ENCODE measurements at regions not wholly inside any gene's neighbourhood (a gene's known extent, or its start where the extent isn't known, plus 50 kb on each side); places are given as distances from the start of the nearest gene placed in this dataset.
"Not testable (repeated sequence)": the region's sequence is repeated elsewhere in the genome, so short reads cannot be mapped to it uniquely, and the experiment has no call there.

GRCh38 chr12:111271674-111272418 lies 97.0 kb downstream of the PHETA1 start:
- no peak for DNase-seq

DNA sequence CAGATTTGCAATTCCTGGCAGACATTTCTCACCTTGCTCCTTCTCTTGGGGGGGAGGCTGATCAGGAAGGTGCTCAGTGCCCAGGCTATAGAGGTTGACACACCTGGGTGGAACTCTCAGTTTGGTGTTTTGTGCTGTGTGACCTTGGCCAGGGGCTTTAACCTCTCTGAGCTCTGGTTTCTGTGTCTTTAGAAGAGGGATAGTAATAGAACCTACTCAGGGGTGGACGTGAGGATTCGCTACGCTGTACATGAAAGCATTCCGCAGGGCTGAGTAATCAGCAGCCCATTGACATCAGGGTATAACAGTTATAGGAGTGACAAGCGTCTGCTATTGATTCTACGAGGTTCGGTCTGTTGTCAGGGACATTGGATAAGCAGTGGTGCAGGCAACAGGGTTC lies 98.1 kb downstream of the PHETA1 start:
- no peak for DNase-seq

DNA sequence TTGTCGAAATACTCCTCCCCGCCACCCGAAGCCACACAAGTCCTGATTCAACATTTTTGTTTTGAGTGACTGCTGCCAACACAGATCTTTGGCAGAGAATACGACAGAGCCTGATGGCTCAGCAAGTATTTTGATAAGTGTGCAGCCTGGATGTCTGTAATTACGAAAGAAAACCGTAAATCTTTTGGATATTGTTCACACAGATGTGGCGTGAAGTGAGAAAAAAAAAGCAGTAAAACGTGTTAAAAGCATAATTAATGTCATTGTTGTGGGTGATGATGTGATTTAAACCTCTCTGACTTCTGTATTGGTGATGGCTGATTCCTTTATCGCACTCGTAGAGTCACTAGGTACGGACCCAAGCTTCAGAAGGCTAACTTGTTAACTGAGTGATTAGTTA lies 98.7 kb downstream of the PHETA1 start:
- no peak for DNase-seq

GRCh38 chr12:111269718-111270117 lies 99.2 kb downstream of the PHETA1 start:
- no peak for DNase-seq

- no peak for DNase-seq
Measured at GRCh38 chr12:111268738-111269572, 99.9 kb downstream of the PHETA1 start.

DNA sequence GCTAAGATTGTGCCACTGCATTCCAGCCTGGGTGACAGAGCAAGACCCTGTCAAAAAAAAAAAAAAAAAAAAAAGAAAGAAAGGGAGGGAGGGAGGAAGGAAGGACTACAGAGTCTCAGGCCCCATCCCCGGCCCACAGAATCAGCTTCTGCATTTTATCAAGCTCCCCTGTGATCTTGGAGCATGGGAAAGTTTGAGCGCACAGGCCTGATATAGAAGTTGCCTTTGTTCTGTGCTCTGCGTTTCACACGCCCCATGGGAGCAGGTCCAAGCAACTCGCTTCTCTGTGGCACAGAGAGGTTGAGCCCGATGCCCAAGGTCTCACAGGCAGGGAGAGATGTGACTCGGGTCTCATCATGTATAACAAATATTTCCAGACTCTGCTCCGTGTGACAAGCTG lies 101.8 kb downstream of the PHETA1 start:
- DNase-seq: no peak

GRCh38 chr12:111261911-111262676 lies 106.8 kb downstream of the PHETA1 start:
- DNase-seq: no peak

DNA sequence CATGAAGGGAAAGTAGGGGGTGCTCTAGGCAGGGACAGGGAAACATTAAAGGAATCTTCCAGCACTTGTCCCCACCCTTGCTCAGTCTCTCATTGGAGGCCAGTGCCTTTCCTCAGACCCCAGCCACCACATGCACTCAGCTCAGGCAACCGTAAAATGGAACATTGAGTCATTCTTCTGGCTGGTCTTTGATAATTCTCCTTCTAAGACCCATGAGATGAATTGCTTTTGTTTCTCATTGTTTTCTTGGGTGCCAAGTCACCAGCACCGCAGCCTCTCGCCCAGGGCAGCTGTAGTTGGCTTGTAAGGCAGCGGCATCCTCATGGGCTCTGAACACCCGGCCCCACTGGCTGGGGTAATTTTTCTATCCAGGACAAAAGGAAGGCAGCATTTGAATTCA lies 108.2 kb downstream of the PHETA1 start:
- no peak for DNase-seq

DNA sequence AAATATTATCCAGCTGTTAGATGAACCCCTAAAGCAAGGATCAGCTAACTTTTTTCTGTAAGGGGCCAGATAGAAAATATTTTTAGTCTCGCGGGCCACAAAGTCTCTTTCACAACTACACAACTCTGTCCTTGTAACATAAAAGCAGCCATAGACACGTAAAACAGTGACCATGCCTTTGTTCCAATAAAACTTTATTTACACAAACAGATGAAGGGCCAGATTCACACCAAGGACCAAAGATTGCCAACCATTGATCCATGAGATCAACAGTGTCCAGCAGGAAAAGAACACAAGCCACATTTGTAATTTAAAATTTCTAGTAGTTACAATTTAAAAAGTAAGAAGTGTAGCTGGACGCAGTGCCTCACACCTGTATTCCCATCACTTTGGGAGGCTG lies 109.7 kb downstream of the PHETA1 start:
- DNase-seq: no peak

GRCh38 chr12:111258081-111258480 lies 110.8 kb downstream of the PHETA1 start:
- DNase-seq: not testable (repeated sequence)

DNA sequence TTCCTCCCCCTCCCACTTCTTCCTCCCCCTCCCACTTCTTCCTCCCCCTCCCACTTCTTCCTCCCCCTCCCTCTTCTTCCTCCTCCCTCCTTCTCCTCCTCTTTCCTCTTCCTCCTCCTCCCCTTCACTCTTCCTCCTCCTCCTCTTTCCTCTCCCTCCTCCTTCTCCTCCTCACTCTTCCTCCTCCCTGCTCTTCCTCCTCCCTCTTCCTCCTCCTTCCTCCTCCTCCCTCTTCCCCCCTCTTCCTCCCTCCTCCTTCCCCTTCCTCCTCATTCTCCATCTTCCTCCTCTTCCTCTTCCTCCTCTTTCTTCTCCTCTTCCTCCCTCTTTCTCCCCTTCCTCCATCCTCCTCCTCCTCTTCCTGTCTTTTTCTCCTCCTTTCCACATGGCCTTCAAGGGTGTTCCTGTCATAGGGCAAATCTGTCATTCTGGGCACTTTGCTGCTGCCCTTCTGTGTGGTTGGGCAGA lies 111.4 kb downstream of the PHETA1 start:
- no peak for DNase-seq

GRCh38 chr12:111256629-111257434 lies 112.1 kb downstream of the PHETA1 start:
- no peak for DNase-seq

- DNase-seq: no peak
Measured at GRCh38 chr12:111255261-111255660, 113.6 kb downstream of the PHETA1 start.

DNA sequence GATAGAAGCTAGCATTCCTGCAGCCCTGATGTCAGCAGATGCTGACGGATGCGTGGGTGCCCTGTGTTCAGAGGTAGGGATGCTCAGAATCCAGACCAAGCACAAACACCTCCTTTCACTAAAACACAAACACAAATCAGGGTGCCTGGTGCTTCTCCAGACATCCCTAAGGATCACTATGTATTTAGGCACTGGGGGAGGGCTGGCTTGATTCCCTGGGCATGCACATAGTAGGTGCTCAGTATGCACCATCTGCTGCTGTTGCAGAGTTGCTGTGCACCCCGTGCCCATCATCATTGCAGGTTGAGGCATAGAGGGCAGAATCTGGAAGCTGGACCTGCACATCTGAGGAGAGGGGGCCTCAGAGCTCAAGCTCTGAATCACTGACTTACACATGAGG lies 114.8 kb downstream of the PHETA1 start:
- no peak for DNase-seq

- DNase-seq: no peak
Measured at GRCh38 chr12:111253213-111253612, 115.7 kb downstream of the PHETA1 start.

GRCh38 chr12:111251787-111252186 lies 117.1 kb downstream of the PHETA1 start:
- DNase-seq: no peak

GRCh38 chr12:111251058-111251730 lies 117.7 kb downstream of the PHETA1 start:
- no peak for DNase-seq

GRCh38 chr12:111250251-111250881 lies 118.5 kb downstream of the PHETA1 start:
- DNase-seq: no peak

DNA sequence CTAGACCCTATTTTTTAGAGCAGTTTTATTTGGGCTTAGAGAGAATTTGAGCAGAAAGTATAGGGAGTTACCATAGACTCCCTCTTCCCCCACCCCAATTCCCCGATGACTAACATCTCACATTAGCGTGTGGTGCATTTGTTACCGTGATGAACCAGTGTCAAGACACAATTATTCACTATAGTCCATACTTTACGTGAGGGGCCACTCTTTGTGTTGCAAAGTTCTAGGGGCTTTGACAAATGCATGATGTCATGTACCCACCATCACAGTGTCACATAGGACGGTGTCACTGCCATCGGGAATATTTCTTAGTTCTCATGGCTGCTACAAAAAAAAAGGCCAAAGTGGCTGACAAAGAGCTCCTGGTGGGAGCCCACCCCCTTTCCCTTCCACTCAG lies 119.1 kb downstream of the PHETA1 start:
- no peak for DNase-seq

DNA sequence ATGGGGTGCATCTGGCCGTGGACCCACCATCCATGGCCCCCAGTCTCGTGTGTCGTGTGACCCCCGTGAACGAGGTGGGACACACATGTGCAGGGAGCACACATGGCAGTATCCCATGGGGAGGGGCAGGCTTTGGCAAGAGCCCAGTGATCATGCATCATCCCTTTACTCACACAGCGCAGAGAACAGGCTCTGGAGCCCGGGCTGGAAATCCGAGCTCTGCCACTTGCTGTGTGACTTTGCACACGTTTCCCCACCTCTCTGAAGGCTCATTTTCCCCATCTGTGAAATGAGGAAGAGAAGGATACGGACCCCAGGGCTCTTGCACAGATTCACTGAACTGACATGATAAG lies 119.9 kb downstream of the PHETA1 start:
- no peak for DNase-seq

DNA sequence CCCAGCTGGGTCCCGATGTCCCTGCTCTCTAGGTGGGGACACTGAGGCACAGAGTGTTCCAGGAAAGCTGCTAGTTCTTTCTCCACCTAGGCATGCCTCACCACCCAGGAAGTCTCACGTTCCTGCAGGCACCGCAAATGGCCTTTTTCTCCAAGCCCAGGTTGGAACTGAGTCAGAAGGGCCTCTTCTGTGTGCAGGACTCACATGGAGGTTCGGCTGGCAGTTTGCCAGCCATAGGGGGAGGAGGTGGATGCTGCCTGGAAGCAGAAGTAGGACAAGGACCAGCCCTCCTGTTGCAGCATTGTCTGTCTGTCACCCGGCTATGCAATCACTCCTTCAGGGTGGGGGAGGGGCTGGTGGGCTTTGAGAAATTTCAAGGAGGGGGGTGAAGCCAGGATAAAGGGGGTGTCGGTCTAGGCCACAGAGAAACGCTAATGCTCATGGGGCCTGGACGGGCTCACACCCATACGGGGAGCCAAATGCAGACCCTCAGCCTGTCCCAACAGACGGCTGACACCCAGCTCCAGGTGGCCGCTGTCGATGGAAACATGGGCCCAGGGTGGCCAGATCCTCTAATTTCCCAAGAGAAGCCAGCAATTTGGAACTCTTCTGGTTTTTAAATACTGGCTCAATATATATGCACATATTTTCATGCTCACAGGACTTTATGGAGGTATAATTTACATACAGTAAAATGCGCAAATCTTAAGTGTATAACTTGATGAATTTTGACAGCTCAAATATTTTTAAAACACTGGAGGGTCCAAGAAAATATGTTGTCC lies 120.5 kb downstream of the PHETA1 start:
- DNase-seq: no peak
